ENCODE measurements at regions not wholly inside any gene's neighbourhood (a gene's known extent, or its start where the extent isn't known, plus 50 kb on each side); places are given as distances from the start of the nearest gene placed in this dataset.

DNA sequence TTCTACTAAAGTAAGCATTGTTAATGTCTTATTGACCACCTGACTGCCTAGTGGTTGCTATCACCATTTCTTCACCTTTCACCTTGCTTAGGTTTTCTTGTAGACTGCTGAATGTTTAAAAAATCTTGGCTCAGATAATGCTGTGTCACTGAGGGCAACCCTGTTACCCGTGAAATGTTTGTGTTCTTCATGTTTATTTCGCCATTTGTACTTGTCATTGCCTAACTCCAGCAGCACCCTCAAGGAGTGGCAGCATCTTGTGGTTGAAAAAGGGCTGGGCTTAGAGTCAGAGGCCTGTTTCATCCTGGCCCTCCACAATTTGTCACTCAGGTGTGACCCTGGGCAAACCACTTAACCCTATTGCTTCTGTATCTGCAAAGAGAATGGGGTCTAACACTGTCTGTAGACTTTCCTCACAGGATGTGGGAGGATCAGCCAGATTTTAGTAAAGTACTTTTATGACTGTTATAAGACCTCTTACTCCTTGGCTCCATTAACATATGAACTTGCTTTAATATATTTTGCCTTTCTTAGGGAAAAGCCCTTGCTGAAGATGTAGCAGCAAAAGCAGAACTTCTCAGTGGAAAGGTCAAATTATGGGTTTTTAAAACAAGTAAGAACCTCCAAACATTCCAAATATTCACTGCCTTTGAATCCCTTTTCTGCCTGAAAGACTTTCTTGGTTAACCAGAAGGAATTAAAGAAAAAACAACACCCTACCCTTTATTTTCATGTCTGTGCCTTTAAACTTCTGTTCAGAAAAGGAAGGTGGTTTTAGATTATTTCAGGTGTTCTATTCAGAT is 154.5 kb upstream of the C11orf87 start:
- no peak for DNase-seq (ENCODE audit: low spot score)

- DNase-seq (ENCODE audit: low spot score), result no peak
Observed at GRCh38 chr11:109275931-109276330, 146.1 kb upstream of the C11orf87 start.

DNA sequence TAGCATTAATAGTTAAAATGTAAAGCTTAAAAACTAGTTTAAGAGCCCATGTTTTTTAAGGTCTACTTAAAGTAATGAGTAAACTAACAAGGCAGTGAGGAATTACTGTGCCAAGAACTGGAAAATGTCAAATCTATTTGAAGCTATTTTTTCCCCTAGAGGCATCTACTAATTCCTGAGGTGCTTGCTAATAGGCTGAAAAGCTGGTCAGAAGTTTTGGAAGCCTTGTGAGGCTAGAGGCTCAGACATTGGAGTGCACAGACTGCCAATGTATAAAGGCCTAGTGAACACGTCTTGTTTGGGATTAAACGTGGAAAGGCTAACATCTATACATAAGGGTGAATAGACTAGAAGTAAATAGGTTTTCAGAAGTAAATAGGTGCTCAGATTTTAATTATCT is 136.5 kb upstream of the C11orf87 start:
- no peak for DNase-seq (ENCODE audit: low spot score)

DNA sequence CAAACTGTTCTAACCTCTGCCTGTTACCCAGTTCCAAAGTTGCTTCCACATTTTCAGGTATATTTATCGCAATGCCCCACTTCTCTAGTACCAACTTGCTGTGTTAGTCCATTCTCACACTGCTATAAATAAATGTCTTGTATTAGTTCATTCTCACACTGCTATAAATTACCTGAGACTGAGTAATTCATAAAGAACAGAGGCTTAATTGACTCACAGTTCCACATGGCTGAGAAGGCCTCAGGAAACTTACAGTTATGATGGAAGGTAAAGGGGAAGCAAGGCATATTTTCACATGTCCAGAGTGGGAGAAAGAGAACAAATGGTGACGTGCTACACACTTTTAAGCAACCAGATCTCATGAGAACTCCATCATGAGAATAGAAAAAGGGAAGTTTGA is 130.4 kb upstream of the C11orf87 start:
- no peak for DNase-seq (ENCODE audit: low spot score)

DNA sequence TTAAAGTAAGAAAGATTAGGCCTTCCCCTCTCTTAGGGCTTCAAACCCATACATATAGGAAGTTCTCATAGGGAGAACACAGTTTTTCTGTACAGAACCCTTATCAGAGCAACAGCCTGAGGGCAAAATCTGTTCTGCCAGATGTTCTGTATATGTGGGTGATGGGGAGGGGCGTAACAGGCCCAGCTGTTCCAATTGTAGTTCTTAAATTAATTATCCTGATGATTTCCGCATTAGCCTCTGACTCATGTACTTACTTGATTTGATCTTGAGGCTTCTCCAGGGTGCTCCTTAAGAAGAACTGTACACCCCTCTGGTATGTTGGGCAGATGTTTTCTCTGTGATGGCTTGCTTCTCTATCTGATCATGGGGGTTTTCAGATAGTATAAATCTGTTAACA is 123.1 kb upstream of the C11orf87 start:
- peak; percentile 6 for DNase-seq (ENCODE audit: low spot score)

DNA sequence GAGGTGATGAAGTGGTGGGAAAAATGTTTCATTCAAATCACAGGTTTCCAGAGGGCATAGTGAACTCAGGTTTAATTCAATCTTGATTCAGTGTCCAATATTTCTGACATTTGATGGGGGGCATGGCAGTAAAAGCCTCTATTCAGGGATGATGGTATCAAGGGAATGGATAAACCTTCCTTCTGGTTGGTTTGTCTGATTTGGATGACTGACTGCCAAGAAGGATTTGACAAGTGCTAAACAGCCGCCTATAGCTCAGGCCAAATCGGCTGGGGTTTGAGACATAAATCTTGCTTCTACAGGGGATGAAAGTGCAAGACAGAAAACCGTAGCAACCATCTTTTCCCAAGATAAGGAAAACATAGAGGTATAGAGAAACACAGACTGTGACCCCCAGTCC is 121.8 kb upstream of the C11orf87 start:
- no peak for DNase-seq (ENCODE audit: low spot score)

- no peak for DNase-seq (ENCODE audit: low spot score)
Observed at GRCh38 chr11:109302591-109303334, 119.2 kb upstream of the C11orf87 start.

- DNase-seq (ENCODE audit: low spot score), result no peak
Observed at GRCh38 chr11:109303342-109303741, 118.6 kb upstream of the C11orf87 start.

GRCh38 chr11:109304159-109304558 is 117.8 kb upstream of the C11orf87 start:
- no peak for DNase-seq (ENCODE audit: low spot score)

- DNase-seq (ENCODE audit: low spot score), result no peak
Observed at GRCh38 chr11:109305009-109305408, 117.0 kb upstream of the C11orf87 start.

GRCh38 chr11:109306322-109306721 is 115.7 kb upstream of the C11orf87 start:
- DNase-seq (ENCODE audit: low spot score), result peak; percentile 40

DNA sequence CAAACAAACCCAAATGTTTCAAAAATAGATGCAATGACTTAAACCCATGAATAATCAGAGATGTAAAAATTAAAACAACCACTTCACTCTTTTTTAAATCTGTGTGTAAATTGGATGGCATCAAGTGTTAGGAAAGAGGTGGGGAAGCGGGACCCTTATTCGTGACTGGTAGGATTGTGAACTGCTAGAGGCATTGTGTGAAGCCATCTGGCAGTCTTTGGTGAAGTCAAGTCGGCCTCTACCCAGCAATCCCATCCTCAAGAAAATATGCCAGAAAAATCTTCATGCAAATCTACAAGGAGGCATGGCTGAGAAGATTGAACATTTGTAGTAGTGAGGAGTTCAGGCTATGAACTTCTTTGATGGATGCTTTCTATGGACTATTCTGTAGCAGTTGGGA is 114.6 kb upstream of the C11orf87 start:
- no peak for DNase-seq (ENCODE audit: low spot score)

DNA sequence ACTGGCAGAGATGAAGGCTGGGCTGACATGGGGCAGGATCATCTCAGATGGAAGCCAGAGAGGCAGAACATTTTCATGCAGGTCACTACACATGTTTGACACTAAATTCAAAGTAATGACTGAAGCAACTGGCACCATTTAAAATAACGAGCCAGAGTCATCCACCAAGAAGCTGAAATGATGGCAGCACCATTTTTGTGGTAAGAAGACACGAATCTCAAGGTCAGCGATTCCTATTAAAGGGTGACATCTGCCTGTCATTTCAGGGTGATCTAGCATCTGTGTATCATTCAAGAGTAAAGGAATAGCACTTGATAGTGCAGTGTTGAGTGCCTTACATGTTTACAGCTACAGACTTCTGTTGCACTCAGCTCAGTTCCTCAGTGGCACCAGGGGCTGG is 113.4 kb upstream of the C11orf87 start:
- DNase-seq (ENCODE audit: low spot score), result no peak

GRCh38 chr11:109309153-109309552 is 112.8 kb upstream of the C11orf87 start:
- no peak for DNase-seq (ENCODE audit: low spot score)

- DNase-seq (ENCODE audit: low spot score), result no peak
Observed at GRCh38 chr11:109317726-109318125, 104.3 kb upstream of the C11orf87 start.

GRCh38 chr11:109320595-109320994 is 101.4 kb upstream of the C11orf87 start:
- peak; percentile 33 for DNase-seq (ENCODE audit: low spot score)

GRCh38 chr11:109326781-109327180 is 95.2 kb upstream of the C11orf87 start:
- DNase-seq (ENCODE audit: low spot score), result no peak

GRCh38 chr11:109329716-109330115 is 92.3 kb upstream of the C11orf87 start:
- DNase-seq (ENCODE audit: low spot score), result no peak

DNA sequence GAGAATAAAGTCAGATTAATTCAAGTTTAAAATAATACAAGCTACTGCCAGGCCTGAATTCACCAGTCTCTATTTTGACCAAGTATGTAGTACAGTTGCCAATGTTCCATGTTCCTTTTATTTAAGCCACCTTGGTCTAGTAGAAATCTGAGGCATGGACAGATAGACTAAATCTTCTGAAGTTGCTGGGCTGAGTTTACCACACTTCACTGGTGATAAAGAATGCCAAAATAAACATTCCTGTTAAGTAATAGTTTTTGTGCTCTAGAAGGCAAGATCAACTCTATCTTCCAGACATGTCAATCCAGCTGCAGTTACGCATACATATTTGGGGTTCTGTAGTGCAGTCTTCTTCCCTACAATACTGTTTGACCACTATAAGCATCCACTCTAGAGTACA is 83.9 kb upstream of the C11orf87 start:
- no peak for DNase-seq (ENCODE audit: low spot score)

- no peak for DNase-seq (ENCODE audit: low spot score)
Observed at GRCh38 chr11:109342261-109342660, 79.7 kb upstream of the C11orf87 start.

DNA sequence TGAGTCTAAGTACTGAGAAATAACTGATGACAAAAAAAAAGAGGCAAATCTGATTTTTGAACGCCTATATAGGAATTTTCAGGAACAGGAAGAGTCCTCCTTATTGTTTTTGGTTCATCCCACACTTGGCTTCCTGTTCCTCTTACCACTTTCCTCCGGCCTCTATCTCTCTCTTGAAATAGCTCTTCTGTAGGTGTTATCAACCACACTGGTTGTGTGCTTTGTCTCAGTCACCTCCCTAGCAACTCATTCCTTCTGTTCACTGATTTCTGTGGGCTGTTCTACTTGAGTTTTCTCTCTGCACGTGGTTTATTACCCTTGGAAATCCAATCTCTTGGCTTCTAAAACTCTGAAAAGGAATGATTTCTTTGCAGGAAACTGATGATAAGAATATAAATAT is 78.7 kb upstream of the C11orf87 start:
- no peak for DNase-seq (ENCODE audit: low spot score)

DNA sequence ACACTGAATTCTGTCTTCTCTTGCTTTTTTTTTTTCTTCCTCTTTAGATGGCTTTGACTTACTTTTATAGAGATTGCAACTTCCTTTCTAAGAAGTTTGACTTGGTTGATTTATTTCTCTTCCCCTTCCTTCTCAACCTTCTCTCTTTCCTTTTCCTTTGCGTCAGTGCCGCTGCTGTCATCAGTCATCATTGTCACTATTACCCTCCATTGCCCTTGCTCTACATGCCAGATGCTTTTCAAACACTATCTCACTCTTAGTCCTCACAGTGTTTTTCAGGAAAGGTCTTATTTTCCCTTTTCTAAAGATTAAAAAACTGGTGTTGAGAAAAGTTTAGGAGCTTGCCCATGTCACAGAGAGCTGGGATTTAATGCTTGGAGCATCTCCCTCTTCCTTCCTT is 74.7 kb upstream of the C11orf87 start:
- DNase-seq (ENCODE audit: low spot score), result no peak

DNA sequence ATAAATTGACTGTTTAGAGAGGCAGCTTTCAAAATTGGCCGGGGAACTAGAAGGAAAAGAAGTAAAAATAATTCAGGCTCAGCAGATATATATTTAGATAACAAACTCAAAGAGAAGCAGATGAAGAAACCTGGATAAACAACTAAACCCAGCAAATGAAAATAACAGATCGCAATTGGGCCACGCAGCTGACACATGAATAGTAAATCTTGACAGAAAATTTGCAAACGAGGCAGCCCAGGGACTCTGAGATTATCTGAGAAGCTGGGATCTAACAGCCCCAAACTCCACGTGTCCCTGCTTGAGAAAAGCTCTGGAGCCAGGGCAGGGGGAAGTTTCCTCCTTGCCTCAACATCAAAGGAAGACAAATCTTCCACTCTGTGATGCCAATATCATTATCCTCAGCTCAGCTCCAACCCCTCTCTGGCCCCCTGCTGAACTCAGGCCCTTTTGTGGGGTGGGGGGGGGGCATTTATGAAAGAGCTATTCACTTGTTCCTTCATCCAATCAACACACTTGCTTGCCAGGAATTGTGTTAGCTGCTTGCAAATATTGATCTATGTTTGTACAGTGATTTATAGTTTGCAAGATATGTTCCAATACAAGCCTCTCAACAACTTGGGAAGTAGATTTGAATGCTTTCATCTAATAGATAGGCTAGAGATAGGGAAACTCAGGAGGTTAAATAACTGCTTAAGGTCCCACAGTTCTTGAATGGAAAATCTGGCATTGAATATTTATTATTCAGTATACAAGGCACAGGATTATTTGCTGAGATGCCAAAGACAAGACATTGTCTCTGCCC is 72.5 kb upstream of the C11orf87 start:
- no peak for DNase-seq (ENCODE audit: low spot score)
